Glutamatergic neuron (in vitro differentiated cells): ENCODE measurements at regions not wholly inside any gene's neighbourhood (a gene's known extent, or its start where the extent isn't known, plus 50 kb on each side); places are given as distances from the start of the nearest gene placed in this dataset.

Experiments
- DNase-seq: peaks from one replicate; pipeline ENCODE4 v3.0.0; 2022
- H3K27ac Mint-ChIP-seq: one replicate; pipeline ENCODE4 v1.8.0; 2020; ENCODE audit warnings: mild to moderate bottlenecking, mixed read lengths, inconsistent platforms; ENCODE audit not compliant: unreplicated experiment
- H3K27me3 Mint-ChIP-seq: one replicate; pipeline ENCODE4 v1.8.0; 2020; ENCODE audit warnings: mild to moderate bottlenecking, moderate library complexity, mixed read lengths, inconsistent platforms; ENCODE audit not compliant: unreplicated experiment
- H3K36me3 Mint-ChIP-seq: one replicate; pipeline ENCODE4 v1.8.0; 2020; ENCODE audit warnings: mild to moderate bottlenecking, mixed read lengths, inconsistent platforms; ENCODE audit not compliant: unreplicated experiment
- H3K4me1 Mint-ChIP-seq: one replicate; pipeline ENCODE4 v1.8.0; 2020; ENCODE audit warnings: mild to moderate bottlenecking, low read depth, mixed read lengths, inconsistent platforms; ENCODE audit not compliant: unreplicated experiment
- H3K4me3 Mint-ChIP-seq: one replicate; pipeline ENCODE4 v1.8.0; 2020; ENCODE audit warnings: mild to moderate bottlenecking, mixed read lengths, inconsistent platforms; ENCODE audit not compliant: unreplicated experiment
- H3K9me3 Mint-ChIP-seq: one replicate; pipeline ENCODE4 v1.8.0; 2020; ENCODE audit warnings: mild to moderate bottlenecking, moderate library complexity, mixed read lengths, inconsistent platforms; ENCODE audit not compliant: unreplicated experiment
- TF ChIP-seq, protein P1 (sequence below): fragments of 200-600 bp; sonication (generic); IDR thresholded peaks from one replicate; pipeline ENCODE4 v1.5.0; 2021; ENCODE audit not compliant: partially characterized antibody, unreplicated experiment

DNA sequence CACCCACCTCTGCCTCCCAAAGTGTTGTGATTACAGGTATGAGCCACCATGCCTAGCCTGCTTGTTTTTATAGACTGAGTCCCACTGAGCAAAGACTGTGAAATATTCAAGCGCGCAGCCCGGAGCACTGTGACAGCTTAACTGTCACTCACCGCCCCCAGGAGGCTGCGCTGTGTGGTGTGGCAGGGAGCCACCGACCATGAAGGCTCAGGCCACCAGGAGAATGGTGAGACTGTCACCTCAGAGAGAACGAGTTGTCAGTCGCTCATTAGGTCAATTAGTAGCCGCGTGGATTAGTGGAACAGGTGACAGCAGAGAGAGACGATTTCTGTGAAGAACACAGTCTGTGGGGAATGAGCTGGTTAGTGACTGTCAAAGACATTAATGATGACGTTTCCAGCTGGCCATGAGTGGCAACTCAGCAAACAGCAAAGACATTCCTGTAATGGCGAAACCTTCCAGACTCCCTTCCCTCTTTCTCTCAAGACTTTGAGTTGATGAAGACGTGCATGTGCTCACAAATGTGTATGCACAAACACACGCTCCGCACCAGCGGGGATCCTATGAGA lies 64.5 kb downstream of the CYCS start:
- DNase-seq: no peak
- Mint-ChIP-seq H3K27ac (no peak overlapping the region), H3K9me3 (no peaks in the 10 kb centered on the region), H3K4me3 (no peak overlapping the region), H3K27me3 (no peaks in the 10 kb centered on the region), H3K4me1 (no peaks in the 10 kb centered on the region), H3K36me3 (peaks cover 3% of the 10 kb centered on the region)
- TF ChIP-seq, protein P1, sequence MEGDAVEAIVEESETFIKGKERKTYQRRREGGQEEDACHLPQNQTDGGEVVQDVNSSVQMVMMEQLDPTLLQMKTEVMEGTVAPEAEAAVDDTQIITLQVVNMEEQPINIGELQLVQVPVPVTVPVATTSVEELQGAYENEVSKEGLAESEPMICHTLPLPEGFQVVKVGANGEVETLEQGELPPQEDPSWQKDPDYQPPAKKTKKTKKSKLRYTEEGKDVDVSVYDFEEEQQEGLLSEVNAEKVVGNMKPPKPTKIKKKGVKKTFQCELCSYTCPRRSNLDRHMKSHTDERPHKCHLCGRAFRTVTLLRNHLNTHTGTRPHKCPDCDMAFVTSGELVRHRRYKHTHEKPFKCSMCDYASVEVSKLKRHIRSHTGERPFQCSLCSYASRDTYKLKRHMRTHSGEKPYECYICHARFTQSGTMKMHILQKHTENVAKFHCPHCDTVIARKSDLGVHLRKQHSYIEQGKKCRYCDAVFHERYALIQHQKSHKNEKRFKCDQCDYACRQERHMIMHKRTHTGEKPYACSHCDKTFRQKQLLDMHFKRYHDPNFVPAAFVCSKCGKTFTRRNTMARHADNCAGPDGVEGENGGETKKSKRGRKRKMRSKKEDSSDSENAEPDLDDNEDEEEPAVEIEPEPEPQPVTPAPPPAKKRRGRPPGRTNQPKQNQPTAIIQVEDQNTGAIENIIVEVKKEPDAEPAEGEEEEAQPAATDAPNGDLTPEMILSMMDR: no peak

DNA sequence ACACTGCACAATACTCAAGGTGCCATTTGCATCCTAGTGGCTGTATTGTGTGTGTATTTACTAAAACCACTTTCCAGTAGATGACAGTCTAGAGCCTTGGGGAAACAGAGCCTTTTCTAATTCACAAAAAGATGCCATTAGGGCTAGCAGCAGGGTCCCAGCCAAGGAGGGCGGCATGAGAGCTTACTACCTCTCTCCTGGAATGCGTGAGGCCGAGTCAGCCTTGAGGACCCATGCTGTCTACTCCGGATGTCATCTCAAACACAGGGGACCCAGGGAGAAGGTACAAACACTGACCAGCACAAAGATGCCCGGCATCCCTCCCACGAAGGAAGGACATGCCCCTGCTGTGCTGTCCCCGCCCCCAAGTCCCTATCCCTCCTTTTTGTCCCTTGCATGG lies 65.5 kb downstream of the CYCS start:
- Mint-ChIP-seq H3K36me3 (peaks cover 3% of the 10 kb centered on the region), H3K27me3 (no peaks in the 10 kb centered on the region), H3K4me1 (no peaks in the 10 kb centered on the region), H3K4me3 (no peak overlapping the region), H3K9me3 (no peaks in the 10 kb centered on the region), H3K27ac (no peak overlapping the region)
- no peak for DNase-seq
- TF ChIP-seq, protein P1: no peak

DNA sequence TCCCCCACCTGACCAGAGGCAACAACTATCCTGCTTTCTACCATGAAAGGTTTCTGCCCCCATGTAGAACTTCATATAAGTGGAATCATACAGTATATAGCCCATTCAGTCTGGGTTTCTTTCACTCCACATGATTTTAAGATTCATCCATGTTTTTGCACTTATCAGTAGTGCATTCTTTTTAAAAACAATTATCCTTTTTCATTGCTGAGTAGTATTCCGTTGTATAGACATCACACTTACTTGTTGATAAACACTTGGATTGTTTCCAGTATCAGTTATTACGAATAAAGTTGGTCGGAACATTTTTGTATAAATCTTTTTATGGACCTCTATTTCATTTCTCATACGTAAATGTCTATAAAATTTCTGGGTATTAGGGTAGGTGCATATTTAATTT lies 68.7 kb downstream of the CYCS start:
- TF ChIP-seq, protein P1: no peak
- Mint-ChIP-seq H3K27me3 (no peaks in the 10 kb centered on the region), H3K36me3 (no peaks in the 10 kb centered on the region), H3K9me3 (no peaks in the 10 kb centered on the region), H3K27ac (no peak overlapping the region), H3K4me3 (no peak overlapping the region), H3K4me1 (no peaks in the 10 kb centered on the region)
- no peak for DNase-seq

DNA sequence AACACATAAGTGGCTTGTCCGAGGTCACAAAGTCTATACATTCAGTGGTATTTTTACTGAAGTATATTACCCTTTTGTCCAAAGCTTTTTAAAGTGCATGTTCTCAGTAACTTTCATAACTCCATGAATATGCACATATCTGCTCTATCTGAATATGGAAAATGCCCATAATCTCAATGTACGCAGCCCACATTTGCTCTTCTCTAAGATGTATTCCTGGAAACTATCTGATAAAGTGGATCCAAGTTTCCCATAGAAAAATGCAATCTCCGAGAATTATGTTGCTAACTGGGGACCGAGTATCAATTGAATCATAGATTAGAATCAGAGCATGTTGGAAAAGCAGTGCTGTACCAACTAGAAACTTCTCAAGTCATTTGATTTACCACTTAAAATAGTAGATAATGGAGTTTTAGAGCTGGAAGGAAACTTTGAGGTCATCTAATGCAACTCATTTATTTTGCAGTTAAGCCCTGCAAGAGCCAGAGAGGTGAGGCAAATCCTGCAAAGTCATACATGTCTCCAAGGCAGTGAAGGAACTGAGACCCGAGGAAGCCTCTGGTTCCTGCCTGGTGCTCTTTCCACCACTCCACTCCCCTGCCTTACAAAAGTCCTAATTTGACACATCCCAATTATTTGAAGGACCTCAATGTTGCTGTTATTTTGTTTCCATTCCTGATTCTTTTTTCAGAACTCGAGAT lies 69.4 kb downstream of the CYCS start:
- Mint-ChIP-seq H3K36me3 (no peaks in the 10 kb centered on the region), H3K27ac (no peak overlapping the region), H3K27me3 (no peaks in the 10 kb centered on the region), H3K4me3 (no peak overlapping the region), H3K9me3 (no peaks in the 10 kb centered on the region), H3K4me1 (no peaks in the 10 kb centered on the region)
- TF ChIP-seq, protein P1: no peak
- DNase-seq: no peak

DNA sequence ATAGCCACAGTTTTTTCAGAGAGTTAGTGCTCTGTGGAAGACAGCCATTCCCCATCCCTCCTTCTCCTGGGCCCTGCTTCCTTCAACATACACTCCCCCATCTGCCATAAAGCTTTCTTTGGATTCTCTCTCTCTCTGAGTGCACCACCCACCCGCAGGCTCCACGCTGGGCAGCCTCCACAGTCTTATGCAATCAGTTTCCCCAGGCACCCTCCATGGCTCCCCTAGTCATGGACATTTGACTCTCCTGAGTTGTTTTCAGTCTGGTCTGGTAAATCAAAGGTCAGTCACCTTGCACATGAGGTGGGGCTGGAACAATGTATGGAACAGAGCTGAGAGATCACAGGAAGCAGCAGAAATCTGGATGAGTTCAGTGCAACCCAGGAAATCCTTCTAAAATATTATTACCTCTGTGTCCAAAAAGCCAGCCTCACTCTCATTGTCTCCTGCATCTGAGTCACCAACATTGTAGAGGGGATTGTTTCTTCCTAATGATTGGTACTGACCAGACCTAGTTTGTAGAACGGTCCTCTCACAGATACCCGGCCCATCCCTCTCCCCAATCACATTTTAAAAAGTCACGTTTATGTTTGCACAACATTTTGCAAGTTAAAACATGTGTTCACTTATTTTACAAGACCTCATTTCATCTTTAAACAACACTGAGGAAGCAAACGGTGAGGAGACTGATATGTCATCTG lies 70.1 kb downstream of the CYCS start:
- H3K27ac Mint-ChIP-seq: no peak overlapping the region

More for the DNA sequence above, 70.1 kb downstream of the CYCS start:
- no peak for DNase-seq
- Mint-ChIP-seq H3K27me3 (no peaks in the 10 kb centered on the region), H3K36me3 (no peaks in the 10 kb centered on the region), H3K9me3 (no peaks in the 10 kb centered on the region), H3K4me3 (no peak overlapping the region), H3K4me1 (no peaks in the 10 kb centered on the region)
- TF ChIP-seq, protein P1: no peak
